Stimulated activated naive CD8-positive, alpha-beta T cell treated with anti-CD3 and anti-CD28 coated beads, Interleukin-15, Interleukin-2, amounts not matched to agents 100 U/mL and 50 U/mL, for 24 hours (primary cell): ENCODE measurements at regions not wholly inside any gene's neighbourhood (a gene's known extent, or its start where the extent isn't known, plus 50 kb on each side); places are given as distances from the start of the nearest gene placed in this dataset.
"Not testable (repeated sequence)": the region's sequence is repeated elsewhere in the genome, so short reads cannot be mapped to it uniquely, and the experiment has no call there.

Experiments used
- ATAC-seq: fragments of 150-1000 bp; cut with Tn5 transposase; one replicate; pipeline ENCODE4 v1.10.0; 2021
- DNase-seq: peaks from one replicate; pipeline ENCODE4 v3.0.0; 2021

GRCh38 chr13:73844986-73845385, 289.2 kb downstream of the KLF12 start:
- ATAC-seq: no peak

DNA sequence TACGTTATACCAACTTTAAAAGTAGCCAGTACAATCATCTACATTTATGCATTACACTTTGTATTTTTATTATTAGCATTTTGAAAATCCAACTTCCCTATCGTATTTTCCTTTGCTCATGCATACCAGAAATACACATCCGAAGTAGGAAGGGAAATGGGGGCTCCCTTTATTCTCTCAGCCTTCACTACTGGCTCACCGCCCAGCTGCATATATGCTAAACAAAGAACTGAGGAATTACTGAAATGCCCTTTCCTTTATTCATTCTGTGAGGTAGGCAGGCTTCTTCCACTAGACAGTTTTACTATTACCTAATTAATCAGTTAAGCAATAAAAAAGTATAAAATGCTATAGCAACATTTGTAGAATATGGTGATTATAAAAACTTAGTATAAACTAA, 291.6 kb downstream of the KLF12 start:
- DNase-seq (no peak), ATAC-seq (no peak)

More at GRCh38 chr13:73844986-73845385, 289.2 kb downstream of the KLF12 start:
- no peak for DNase-seq

DNA sequence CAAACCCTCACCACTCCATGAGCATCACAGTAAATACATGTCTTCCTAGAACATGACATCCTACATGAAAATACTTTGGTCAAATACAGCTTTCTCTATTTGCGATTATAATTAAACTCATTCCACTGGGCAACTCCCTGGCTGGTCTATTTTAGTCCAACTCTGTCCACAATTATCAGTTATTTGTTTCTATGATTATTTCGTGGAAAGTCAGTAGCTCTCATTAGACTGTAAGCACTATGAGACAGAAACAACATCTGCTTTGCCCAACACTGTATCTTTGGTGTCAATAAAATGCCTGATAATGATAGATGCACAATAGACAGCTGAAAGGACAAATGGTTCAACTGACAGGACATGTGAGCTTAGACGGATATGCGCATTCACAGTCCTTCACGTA, 292.0 kb downstream of the KLF12 start:
- no peak for DNase-seq
- ATAC-seq: no peak

- ATAC-seq (no peak), DNase-seq (no peak)
Observed at GRCh38 chr13:73837147-73837546, 297.1 kb downstream of the KLF12 start.

GRCh38 chr13:73835138-73835721, 299.0 kb downstream of the KLF12 start:
- ATAC-seq (peak; percentile 52), DNase-seq (no peak)

- DNase-seq (no peak), ATAC-seq (no peak)
Observed at GRCh38 chr13:73833325-73834070, 300.7 kb downstream of the KLF12 start.

- ATAC-seq (no peak), DNase-seq (no peak)
Observed at GRCh38 chr13:73832825-73833224, 301.4 kb downstream of the KLF12 start.

DNA sequence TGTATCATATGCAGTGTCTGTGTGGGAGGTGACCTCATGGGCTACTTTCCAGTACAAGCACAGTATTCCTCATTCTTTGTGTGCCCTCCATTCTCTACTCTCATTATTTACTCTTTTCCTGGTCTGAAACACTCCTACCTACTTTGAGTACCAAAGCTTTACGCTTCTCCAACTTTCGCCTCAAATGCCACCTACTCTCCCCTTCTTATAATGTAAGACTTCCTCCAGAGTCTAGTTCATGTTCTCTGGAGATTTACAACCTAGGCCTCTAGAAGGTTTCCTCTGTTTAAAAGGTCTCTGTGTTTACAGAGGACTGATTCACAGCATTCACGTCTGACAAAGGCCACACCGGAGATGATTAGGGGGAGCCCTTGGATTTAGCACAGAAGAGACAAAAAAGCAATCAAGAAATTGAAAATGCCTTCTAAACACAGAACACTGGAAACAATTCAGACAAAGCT, 302.0 kb downstream of the KLF12 start:
- DNase-seq: no peak
- no peak for ATAC-seq

DNA sequence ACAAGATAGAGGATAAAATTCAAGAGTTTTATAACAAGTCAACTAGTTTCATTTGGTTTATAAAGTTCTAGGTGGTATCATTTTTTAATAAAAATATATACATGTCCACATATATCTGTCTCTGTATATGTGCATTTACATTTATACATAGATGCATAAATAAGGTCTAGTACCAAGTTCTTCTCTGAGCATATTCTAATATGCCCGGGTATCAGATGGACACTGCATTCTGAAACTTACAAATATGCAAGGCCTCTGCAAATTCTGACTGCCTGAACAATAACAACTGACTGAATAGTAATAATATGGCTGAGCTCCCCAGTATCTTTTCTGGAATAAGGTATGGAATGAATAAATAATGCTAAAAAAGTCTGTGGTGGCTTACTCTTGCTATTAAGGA, 304.8 kb downstream of the KLF12 start:
- DNase-seq (no peak), ATAC-seq (no peak)

GRCh38 chr13:73828811-73829210, 305.4 kb downstream of the KLF12 start:
- no peak for ATAC-seq

DNA sequence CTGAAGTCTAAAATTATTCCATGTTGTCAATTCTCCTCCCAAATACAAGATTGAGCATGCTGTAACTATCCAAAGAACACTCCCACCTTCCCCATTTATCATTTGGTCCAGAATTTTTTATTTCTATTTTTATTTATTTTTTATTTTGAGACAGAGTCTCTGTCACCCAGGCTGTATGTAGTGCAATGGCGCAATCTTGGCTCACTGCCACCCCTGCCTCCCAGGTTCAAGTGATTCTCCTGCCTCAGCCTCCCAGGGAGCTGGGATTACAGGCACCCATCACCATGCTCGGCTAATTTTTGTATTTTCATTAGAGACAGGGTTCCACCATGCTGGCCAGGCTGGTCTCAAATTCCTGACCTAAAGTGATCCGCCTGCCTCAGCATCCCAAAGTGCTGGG, 306.8 kb downstream of the KLF12 start:
- no peak for ATAC-seq
- DNase-seq: no peak

More at GRCh38 chr13:73828811-73829210, 305.4 kb downstream of the KLF12 start:
- no peak for DNase-seq

DNA sequence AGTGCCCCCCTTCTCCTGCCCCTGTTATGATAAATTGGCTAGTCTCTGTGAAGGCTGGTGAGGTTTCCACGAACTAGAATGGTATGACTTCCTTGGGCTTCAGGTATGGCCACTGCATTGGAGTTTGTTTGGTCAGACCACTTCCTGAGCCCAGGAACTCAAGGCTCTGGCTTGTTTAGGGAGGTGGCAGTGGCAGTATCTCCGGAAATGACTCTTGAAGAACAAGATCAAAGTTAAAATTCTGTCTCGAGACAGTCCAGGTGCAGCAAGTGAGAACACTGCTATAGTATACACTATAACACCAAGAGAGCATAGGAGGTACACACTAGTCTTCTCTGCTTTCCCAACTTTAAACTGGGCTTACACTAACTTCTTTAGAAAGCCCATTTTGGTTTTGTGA, 309.1 kb downstream of the KLF12 start:
- ATAC-seq: no peak
- no peak for DNase-seq

GRCh38 chr13:73822668-73823592, 311.3 kb downstream of the KLF12 start:
- peak; percentile 49 for ATAC-seq

GRCh38 chr13:73820688-73821087, 313.5 kb downstream of the KLF12 start:
- no peak for ATAC-seq
- DNase-seq: no peak

More at GRCh38 chr13:73822668-73823592, 311.3 kb downstream of the KLF12 start:
- no peak for DNase-seq

- no peak for DNase-seq
- no peak for ATAC-seq
Observed at GRCh38 chr13:73820285-73820684, 313.9 kb downstream of the KLF12 start.

DNA sequence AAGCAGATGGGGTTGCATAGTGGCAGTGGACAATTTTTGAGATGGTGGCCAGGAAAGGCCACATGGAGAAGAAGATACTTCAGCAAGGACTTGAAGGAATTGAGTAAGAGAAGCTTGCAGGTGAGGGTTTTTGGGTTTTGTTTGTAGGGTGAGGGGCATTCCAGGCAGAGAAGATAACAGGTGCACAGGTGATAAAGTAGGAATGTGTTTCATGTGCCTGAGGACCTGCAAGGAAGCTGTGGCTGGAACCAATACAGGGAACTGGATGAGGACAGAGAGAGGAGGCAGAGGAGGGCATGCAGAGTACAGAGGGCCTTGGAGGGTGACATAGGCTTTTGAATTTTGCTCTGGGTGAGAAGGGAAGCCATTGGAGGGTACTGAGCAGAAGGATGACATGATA, 314.5 kb downstream of the KLF12 start:
- no peak for DNase-seq
- no peak for ATAC-seq

GRCh38 chr13:73816702-73817101, 317.5 kb downstream of the KLF12 start:
- no peak for DNase-seq
- ATAC-seq: peak; percentile 23

- no peak for ATAC-seq
- DNase-seq: no peak
Observed at GRCh38 chr13:73815796-73816195, 318.4 kb downstream of the KLF12 start.

GRCh38 chr13:73810647-73811046, 323.6 kb downstream of the KLF12 start:
- DNase-seq (no peak), ATAC-seq (no peak)

GRCh38 chr13:73809561-73809960, 324.6 kb downstream of the KLF12 start:
- DNase-seq (no peak), ATAC-seq (no peak)

DNA sequence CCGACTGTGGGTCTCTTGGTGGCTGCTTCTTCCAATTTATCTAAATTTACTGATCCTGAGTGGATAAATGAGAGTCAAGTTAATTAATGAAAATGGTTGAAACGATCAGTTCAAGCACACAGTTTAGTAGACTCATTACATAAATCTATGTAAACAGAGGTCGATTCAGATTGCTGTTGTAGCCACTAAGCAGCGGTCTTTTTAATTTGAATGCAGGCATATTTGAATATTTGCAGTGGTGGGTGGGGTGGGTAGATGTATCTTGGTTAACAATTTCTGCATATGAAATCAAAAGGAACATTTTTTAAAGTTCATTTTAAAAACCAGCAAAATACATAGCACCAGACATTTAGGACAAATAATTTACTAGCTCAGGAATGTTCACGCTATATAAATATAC, 325.9 kb downstream of the KLF12 start:
- ATAC-seq (no peak), DNase-seq (no peak)

DNA sequence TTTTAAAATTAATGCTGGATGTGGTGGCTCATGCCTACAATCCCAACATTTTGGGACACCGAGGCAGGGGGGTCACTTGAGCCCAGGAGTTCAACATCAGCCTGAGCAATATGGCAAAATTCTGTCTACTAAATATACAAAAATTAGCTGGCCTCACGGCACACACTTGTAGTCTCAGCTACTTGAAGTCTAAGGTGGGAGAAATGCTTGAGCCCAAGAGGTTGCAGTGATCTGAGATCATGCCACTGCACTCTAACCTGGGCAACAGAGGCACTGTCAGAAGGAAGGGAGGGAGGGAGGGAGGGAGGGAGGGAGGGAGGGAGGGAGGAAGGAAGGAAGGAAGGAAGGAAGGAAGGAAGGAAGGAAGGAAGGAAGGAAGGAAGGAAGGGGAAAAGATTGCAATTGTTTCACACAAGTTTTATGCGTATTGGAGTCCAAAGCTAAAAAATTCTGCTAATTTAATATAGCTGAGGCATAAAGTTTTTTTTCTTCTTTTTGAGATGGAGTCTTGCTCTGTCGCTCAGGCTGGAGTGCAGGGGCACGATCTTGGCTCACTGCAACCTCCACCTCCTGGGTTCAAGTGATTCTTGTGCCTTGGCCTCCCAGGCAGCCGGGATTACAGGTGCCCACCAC, 328.8 kb downstream of the KLF12 start:
- not testable (repeated sequence) for ATAC-seq

More for the DNA sequence above, 328.8 kb downstream of the KLF12 start:
- DNase-seq: not testable (repeated sequence)
